ENCODE measurements at regions not wholly inside any gene's neighbourhood (a gene's known extent, or its start where the extent isn't known, plus 50 kb on each side); places are given as distances from the start of the nearest gene placed in this dataset.
"Not testable (repeated sequence)": the region's sequence is repeated elsewhere in the genome, so short reads cannot be mapped to it uniquely, and the experiment has no call there.

- no peak for DNase-seq
Measured at GRCh38 chr10:114732931-114733330, 74.9 kb upstream of the ABLIM1 start.

GRCh38 chr10:114735946-114736345 is 77.9 kb upstream of the ABLIM1 start:
- no peak for DNase-seq

GRCh38 chr10:114743521-114744231 is 77.9 kb upstream of the FHIP2A start:
- DNase-seq, result no peak

- DNase-seq, result no peak
Measured at GRCh38 chr10:114746531-114746930, 75.0 kb upstream of the FHIP2A start.

GRCh38 chr10:114748241-114748640 is 73.3 kb upstream of the FHIP2A start:
- no peak for DNase-seq

GRCh38 chr10:114749014-114749413 is 72.6 kb upstream of the FHIP2A start:
- no peak for DNase-seq

GRCh38 chr10:114749510-114749909 is 72.1 kb upstream of the FHIP2A start:
- DNase-seq, result no peak

- DNase-seq, result no peak
Measured at GRCh38 chr10:114751856-114752255, 69.7 kb upstream of the FHIP2A start.

- DNase-seq, result not testable (repeated sequence)
Measured at GRCh38 chr10:114752570-114752969, 69.0 kb upstream of the FHIP2A start.

- DNase-seq, result no peak
Measured at GRCh38 chr10:114753126-114753525, 68.5 kb upstream of the FHIP2A start.

GRCh38 chr10:114754445-114755320 is 66.9 kb upstream of the FHIP2A start:
- DNase-seq, result no peak

- DNase-seq, result no peak
Measured at GRCh38 chr10:114755537-114755936, 66.0 kb upstream of the FHIP2A start.

- DNase-seq, result no peak
Measured at GRCh38 chr10:114758331-114758730, 63.2 kb upstream of the FHIP2A start.

- DNase-seq, result no peak
Measured at GRCh38 chr10:114761205-114762193, 60.1 kb upstream of the FHIP2A start.

GRCh38 chr10:114762811-114763210 is 58.8 kb upstream of the FHIP2A start:
- no peak for DNase-seq

GRCh38 chr10:114764656-114765055 is 56.9 kb upstream of the FHIP2A start:
- DNase-seq, result no peak

- DNase-seq, result peak; percentile 1
Measured at GRCh38 chr10:114766470-114766869, 55.1 kb upstream of the FHIP2A start.

- DNase-seq, result no peak
Measured at GRCh38 chr10:114767101-114767985, 54.2 kb upstream of the FHIP2A start.

- no peak for DNase-seq
Measured at GRCh38 chr10:114767986-114768821, 53.4 kb upstream of the FHIP2A start.

GRCh38 chr10:114770009-114770408 is 51.6 kb upstream of the FHIP2A start:
- DNase-seq, result no peak

GRCh38 chr10:114771157-114771556 is 50.4 kb upstream of the FHIP2A start:
- no peak for DNase-seq

Measured in NCI-H524 treated with DMSO at 0.1 percent for 48 hours (cell line).